HPDE6-E6E7 (cell line): ENCODE measurements at regions not wholly inside any gene's neighbourhood (a gene's known extent, or its start where the extent isn't known, plus 50 kb on each side); places are given as distances from the start of the nearest gene placed in this dataset.
"Not testable (repeated sequence)": the region's sequence is repeated elsewhere in the genome, so short reads cannot be mapped to it uniquely, and the experiment has no call there.

Experiments
- DNase-seq: peaks from one replicate; pipeline ENCODE4 v3.0.0; 2011; ENCODE audit warnings: missing footprints; ENCODE audit errors: extremely low spot score

- DNase-seq, result not testable (repeated sequence)
These were observed 51.5 kb downstream of the VPREB1 start for GRCh38 chr22:22296047-22296446.

- not testable (repeated sequence) for DNase-seq
These were observed 52.7 kb downstream of the VPREB1 start for GRCh38 chr22:22297159-22297793.

GRCh38 chr22:22297794-22298653 lies 53.4 kb downstream of the VPREB1 start:
- DNase-seq, result not testable (repeated sequence)

GRCh38 chr22:22298654-22299009 lies 54.0 kb downstream of the VPREB1 start:
- DNase-seq, result not testable (repeated sequence)

GRCh38 chr22:22300511-22300910 lies 55.9 kb downstream of the VPREB1 start:
- DNase-seq, result not testable (repeated sequence)

GRCh38 chr22:22300946-22301345 lies 56.4 kb downstream of the VPREB1 start:
- not testable (repeated sequence) for DNase-seq

- no peak for DNase-seq
These were observed 72.0 kb downstream of the VPREB1 start for GRCh38 chr22:22316589-22316988.

- no peak for DNase-seq
These were observed 74.3 kb downstream of the VPREB1 start for GRCh38 chr22:22318723-22319465.

- DNase-seq, result peak; percentile 39
These were observed 77.4 kb downstream of the VPREB1 start for GRCh38 chr22:22321743-22322611.

- DNase-seq, result no peak
These were observed 78.2 kb downstream of the VPREB1 start for GRCh38 chr22:22322792-22323191.

GRCh38 chr22:22327723-22328122 lies 83.1 kb downstream of the VPREB1 start:
- DNase-seq, result no peak

GRCh38 chr22:22329792-22330191 lies 85.2 kb downstream of the VPREB1 start:
- DNase-seq, result no peak

GRCh38 chr22:22335640-22336039 lies 91.1 kb downstream of the VPREB1 start:
- not testable (repeated sequence) for DNase-seq

- DNase-seq, result not testable (repeated sequence)
These were observed 91.7 kb downstream of the VPREB1 start for GRCh38 chr22:22336333-22336732.

GRCh38 chr22:22338778-22339177 lies 94.2 kb downstream of the VPREB1 start:
- not testable (repeated sequence) for DNase-seq

GRCh38 chr22:22341736-22342135 lies 97.2 kb downstream of the VPREB1 start:
- DNase-seq, result no peak

- peak; percentile 77 for DNase-seq
These were observed 98.4 kb downstream of the VPREB1 start for GRCh38 chr22:22342697-22343580.

- no peak for DNase-seq
These were observed 99.2 kb downstream of the VPREB1 start for GRCh38 chr22:22343581-22344296.

GRCh38 chr22:22344430-22344829 lies 99.8 kb downstream of the VPREB1 start:
- no peak for DNase-seq

- no peak for DNase-seq
These were observed 101.2 kb downstream of the VPREB1 start for GRCh38 chr22:22345781-22346180.
